ENCODE measurements at regions not wholly inside any gene's neighbourhood (a gene's known extent, or its start where the extent isn't known, plus 50 kb on each side); places are given as distances from the start of the nearest gene placed in this dataset.
"Not testable (repeated sequence)": the region's sequence is repeated elsewhere in the genome, so short reads cannot be mapped to it uniquely, and the experiment has no call there.

DNA sequence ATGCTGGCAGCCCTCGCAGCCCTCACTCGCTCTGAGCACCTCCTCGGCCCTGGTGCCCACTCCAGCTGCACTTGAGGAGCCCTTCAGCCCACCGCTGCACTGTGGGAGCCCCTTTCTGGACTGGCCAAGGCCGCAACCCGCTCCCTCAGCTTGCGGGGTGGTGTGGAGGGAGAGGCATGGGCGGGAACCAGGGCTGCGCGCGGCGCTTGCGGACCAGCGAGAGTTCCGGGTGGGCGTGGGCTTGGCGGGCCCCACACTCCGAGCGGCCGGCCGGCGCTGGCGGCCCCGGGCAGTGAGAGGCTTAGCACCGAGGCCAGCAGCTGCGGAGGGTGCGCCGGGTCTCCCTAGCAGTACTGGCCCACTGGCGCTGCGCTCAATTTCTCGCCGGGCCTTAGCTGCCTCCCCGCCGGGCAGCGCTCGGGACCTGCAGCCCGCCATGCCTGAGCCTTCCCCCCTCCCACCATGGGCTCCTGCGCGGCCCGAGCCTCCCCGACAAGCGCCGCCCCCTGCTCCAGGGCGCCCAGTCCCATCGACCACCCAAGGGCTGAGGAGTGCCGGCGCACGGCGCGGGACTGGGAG lies 283.7 kb upstream of the TMEM132C start:
- not testable (repeated sequence) for DNase-seq

DNA sequence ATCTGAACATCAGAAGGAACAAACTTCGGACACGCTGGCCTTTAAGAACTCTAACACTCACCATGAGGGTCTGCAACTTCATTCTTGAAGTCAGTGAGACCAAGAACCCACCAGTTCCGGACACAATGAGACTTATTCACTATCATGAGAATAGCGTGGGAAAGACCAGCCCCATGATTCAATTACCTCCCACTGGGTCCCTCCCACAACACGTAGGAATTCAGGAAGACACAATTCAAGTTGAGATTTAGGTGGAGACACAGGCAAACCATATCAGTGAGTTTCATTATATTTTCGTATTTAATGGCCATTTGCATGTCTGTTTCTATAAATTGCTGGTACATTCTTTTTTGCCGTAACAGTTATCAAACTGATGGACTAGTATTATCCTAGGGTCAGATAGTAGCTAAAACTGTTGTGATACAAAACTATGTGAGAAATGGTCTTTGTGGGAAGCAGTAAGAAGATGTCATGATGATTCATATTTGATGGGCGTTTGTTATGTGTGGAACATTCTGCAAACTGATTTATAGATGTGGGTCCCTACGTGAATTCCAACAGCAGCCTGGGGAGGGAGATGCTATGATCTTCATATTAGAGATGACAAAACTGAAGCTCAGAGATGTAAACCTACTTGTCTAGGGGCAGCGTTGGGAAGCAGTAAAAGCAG lies 282.4 kb upstream of the TMEM132C start:
- DNase-seq: no peak

DNA sequence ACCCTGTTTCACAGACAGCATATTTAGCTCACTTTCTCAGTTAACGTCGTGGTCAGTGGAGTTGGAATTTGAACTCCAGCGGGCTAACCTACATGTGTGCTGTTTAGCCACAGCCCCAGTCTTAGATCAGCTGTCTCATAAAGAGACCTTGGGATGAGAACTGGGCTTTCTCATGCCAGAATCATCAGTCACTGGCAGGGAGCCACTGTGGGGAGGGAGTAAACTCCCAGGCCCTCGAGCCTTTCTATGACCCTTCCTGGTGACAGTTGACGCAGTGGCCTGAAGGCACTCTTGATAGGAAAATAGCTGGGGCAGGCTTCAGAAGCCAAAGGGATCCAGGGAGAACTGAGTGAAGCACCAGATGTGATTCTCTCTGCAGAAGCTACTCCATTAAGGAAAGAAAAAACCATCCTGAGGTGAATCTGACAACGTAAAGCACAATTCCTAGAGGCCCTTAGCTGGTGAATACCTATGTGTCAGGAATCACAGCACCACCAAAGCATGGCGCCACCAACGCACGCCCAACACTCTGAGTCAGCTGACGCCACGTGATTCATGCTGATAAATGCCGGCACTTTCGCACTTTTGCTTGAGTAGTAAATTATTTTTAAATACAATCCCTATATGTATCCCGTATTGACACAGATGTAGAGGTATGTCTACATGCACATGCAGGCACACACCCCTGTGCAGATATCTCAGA lies 279.6 kb upstream of the TMEM132C start:
- DNase-seq: no peak

DNA sequence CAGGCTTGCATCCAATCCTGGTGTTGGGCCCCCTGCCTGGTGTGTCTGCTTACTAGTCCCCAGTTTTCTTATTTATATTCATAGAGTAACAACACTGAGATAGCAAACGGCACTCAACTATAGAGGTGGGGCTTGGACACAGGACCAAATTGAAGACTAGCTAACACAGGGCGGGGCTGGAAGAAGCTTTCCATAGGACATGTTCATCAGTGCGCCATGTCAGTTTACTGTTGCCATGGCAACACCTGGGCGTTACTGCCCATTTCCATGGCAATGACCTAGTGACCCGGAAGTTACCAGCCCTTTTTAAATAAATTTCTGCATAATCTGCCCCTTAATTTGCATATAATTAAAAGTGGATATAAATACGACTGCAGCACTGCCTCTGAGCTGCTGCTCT lies 275.5 kb upstream of the TMEM132C start:
- DNase-seq: no peak

DNA sequence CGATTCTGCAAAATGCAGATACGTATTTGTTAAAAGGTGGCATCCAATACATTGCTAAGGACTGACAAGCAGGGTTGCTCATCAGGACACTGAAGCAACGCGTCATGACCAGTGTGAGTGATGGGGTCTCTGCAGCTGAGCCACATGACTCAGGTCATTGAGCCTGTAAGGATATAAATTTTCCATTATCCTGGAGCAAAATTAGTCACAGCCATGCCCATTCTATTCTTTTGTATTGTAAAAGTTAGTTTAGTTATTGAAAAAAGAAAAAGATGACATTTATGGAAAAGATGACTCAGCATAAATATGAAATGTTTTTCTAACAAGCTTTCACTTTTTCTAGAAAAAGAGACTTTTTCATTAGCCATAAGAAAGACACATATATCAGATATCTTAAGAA lies 268.0 kb upstream of the TMEM132C start:
- DNase-seq: no peak

DNA sequence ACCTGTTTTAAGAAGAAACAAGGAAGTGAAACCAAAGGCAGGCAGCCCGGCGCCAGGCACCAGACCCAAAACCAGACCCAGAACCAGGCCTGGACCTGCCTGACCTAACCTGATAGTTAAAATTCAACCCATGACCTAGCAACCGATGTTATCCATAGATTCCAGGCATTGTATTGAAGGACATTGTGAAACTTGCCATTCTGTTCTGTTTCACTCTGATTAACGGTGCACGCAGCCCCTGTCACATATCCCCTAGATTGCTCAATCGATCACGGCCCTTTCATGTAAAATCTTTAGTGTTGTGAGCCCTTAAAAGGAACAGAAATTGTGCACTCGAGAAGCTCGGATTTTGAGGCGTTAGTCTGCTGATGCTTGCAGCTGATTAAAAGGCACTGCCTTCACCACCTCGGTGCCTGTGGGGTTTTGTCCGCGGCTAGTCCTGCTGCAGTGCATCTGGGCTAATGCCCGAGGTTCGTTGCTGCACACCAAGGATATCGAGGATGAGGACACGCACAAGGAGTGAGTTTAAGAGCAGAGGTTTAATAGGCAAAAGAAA lies 262.5 kb upstream of the TMEM132C start:
- no peak for DNase-seq

DNA sequence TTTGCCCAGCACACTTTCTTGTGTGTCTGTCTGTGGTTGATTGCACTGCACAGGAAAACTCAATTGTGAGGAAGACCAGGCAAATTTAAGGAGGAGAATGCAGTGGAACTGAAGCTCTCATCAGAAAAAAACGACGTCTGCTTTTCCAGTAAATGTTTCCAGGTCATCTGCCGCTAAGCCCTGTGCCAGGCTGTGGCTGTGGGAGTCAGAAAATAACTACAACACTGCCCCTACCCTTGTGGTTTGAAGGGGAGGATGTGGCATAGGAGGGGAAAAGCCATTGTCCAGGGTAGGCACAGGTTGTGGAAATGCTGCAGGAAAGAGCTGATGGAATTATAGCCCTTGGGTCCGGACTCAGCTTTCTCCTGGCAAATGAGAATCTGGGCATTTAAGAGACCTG lies 259.7 kb upstream of the TMEM132C start:
- no peak for DNase-seq

DNA sequence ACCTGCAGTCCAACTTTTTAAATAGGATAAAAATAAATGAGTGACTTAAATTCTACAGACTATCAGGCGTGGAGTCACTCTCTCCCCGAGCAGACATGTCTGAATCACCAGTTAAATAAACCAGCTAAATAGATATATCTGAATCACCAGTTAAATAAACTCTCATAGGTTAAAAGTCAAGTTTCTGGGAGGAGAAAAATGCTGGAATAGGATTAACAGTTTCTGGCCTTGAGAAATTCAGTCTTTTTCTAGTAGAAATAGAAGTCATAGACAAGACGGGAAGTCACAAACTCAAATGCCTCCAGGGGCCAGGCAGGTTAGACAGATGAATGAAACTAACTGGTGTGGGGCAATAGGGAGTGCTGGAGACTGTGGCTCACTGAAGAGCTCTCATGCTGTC lies 258.6 kb upstream of the TMEM132C start:
- DNase-seq: no peak

DNA sequence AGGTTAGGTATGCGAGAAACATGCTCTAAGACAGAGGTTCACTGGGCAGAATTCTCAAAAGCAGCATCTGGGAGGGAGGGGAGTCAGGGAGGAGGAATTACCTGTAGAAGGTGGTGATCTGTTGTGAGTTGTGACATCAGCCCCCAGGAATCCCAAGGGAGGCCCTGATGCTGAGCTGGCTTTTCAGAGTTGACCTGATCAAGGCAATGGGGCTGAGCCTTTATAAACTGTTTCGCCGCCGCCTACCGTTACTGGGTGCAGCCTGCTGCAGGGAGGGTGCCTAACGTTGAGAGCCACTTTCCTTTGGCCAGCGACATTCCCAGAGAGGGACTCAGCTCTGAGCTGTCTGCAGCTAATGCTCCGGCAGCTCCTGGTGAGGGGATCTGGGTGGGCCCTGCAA lies 257.9 kb upstream of the TMEM132C start:
- DNase-seq: no peak

DNA sequence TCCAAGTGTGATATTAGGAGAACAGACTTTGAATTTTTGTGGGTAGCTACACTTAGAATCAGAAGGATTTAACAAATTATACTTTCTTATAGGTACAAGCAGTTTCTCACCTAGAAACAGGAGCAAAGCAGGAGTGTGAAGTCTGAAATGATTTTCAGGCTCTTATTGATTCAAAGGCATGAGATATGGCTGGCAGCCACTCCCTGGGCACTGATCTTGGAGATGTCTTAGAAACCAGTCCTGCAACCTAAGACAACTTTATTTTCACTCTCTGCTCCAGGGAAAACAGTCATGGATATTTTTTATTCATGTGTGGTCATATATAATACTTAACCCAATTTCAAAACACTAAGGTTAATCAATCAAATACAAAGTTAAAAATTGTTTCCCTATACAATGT lies 254.9 kb upstream of the TMEM132C start:
- DNase-seq: no peak

DNA sequence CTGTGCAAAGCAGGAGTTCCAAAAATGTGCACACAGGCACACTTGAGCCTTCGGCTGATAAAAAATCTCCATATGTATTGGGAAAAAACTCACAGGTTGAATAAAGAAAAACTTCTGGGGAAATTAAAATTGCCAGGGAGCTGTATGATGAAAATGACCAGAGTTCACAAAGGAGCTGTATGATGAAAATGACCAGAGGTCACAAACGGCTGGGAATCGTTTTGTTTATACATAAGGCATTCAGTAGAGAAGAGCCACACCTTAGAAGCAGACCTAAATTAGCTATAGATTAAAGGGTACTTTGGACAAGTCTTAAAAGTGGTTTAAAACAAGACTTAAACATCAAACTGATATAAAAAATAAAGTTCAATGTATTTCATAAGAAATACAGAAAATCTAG lies 251.7 kb upstream of the TMEM132C start:
- DNase-seq: no peak

DNA sequence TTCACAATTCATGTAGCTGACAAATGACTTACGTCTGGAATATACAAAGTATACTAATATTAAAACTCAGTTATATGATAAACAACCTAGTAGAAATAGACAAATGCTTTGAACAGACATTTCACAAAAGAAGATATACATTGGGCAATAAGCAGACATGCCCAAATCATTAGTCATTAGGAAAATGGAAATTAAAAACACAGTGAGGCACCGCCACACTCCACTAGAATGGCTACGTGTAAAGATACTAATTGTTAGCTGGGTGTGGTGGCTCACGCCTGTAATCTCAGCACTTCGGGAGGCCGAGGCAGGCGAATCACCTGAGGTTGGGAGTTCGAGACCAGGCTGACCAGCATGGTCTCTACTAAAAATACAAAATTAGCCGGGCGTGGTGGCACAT lies 248.9 kb upstream of the TMEM132C start:
- no peak for DNase-seq

DNA sequence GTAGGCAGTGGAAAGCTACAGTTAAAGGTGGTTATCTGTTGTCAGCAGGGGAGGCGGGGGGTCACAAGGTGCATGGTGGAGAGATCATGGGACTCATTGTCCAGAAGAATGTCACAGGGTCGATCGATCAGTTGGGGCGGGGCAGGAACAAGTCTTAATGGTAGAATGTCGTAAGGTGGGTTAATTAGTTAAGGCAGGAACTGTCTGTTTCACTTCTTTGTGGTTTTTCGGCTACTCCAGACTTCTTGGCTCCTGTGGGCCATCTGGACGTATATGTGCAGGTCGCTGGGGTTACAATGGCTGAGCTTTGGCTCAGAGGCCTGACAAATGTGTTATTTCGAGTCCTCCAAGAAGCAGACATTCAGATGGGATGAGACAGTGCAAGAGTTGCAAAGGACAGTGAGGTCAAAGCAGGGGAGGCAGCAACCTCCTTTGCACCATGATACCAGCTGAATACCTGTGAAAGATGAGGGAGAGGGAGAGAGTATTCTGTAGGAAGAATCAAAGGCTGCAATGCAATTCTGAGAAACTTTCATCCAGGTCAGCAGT lies 246.9 kb upstream of the TMEM132C start:
- DNase-seq: no peak

DNA sequence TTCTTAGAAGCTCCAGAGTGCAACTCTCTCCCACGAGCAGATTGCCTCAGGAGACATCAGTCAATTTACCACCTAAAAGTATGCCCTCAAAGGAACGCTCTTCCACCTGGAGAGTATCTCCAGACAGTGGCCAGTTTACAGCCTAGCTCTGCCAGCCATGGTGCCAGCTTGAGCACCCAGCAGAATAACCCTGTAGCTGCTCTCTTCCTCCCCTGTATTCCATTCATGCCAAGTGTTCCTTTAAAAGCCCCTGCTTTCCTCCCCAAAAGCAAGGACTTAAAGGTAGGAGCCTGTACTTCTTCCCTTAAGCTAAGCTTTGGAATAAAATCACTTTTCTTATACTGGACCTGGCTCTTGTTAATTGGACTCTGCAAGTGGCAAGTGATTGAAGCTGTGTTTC lies 245.4 kb upstream of the TMEM132C start:
- DNase-seq: no peak

DNA sequence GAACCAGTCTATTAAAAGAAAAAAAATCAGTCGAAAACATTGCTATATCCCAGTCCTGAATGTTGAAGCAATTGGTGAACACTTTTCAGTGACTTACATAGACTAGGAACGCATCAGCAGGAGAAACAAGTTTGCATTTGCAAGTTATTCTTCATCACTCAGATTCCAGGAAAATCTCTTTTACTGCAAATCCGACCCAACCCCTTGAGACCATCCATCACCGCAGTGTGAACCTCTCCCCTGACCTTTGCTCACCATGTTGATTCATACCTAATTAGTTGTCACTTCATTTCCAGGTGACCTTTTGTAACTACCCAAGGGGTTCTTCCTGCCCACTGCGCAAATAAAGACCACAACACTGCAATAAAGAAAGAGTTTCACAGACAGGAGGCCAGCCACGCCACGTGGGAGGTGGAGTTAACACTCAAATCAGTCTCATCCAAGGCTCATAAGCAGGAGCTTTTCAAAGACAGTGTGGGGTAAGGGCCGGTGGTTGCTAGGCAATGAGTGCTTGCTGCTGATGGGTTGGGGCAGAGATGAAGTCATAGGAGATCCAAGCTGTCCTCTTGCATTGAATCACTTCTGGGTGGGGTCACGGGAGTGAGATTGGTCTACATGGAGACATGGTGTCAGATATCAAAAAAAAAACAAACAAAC lies 241.3 kb upstream of the TMEM132C start:
- no peak for DNase-seq

DNA sequence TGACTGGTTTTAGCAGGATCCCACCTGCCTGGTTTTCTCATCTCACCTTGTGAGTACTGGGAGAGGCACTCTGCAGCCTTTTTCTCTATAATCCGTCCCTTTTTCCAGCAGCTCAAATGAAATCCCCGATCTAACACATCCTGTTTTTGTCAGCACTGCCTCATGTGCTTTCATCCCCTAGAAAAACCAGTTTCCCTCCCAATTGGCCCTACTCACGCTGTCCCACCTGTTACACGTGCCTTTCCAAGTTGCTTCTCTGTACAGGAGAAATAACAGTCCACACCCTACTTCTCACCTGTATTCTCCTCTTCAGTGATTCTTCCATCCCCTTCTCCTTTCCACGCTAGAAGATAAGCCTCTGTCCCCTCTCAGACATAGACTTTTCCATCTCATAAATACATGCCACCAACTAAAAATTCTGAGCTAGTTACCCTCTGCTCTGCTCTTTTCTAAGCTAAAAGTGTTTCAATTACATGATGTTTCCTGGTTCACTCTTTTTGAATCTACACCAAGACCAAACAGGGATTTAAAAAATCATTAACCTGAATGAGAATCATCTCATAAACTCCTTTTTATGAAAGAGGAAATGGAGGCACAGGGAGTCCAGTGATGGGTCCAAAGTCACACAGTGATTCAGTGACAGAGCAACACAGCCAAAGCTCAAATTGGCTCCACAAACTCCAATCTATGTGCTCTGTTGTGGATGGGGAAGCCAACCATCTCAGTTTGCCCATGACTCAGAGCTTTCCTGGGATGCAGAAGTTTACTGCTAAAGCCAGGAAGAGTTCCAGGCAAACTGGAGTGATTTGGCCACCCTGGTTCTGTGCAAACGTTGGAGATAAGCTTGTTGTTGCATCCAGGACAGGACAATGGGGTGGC lies 240.0 kb upstream of the TMEM132C start:
- DNase-seq: no peak

DNA sequence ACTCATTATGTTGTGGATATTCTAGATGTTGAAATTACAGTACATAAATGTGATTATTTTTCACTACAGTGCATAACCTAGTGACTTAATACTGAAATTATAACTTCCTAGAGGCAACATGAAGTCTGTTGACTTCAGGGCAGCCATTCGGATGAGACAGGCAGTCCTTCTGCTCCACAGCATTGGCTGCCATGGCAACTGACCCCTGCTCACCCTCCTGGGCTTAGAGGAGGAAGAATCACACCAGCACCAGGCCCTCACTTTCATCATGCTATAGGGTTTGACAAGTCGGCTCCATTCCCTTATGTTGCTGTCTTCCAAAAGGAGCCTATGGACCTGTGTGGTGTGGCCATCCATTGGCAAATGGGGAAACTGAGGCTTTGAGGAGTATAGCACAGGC lies 233.5 kb upstream of the TMEM132C start:
- no peak for DNase-seq

DNA sequence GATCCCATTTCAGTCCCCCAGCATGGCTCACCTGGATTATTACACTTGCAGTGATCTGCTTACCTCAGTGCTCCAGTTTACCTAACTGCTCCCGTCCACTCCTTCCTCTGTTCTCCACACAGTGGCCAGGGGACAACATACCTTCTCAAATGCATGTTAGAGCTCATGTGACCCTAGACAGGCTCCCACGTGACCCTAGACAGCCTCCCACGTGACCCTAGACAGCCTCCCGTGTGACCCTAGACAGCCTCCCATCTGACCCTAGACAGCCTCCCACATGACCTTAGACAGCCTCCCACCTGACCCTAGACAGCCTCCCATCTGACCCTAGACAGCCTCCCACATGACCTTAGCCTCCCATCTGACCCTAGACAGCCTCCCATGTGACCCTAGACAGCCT lies 226.0 kb upstream of the TMEM132C start:
- no peak for DNase-seq

DNA sequence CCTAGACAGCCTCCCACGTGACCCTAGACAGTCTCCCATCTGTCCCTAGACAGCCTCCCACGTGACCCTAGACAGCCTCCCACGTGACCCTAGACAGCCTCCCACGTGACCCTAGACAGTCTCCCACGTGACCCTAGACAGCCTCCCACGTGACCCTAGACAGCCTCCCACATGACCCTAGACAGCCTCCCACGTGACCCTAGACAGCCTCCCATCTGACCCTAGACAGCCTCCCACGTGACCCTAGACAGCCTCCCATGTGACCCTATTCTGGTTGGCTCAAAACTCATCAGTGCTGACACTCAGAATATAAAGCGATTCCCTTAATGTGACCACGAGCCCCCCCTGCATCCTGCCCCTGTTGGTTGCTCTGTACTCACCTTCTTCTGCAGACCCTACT lies 224.7 kb upstream of the TMEM132C start:
- not testable (repeated sequence) for DNase-seq

DNA sequence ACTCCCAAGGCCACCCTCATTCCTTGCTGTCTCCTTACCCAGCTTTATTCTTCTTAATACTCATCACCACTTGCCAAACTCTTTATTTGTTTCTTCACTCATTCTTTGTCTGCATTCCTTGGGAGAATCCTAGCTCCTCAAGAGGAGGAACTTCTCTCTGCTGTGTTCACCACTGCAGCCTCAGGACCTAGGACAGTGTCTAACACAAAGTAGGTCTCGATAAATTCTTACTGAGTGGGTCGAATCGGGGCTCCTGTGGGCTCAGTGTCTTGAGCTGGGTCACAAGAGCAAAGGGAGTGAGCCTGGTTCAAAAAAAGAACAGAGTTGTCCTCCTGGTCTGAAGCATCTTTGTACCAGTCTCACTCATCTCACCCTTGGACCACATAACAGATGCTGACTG lies 224.1 kb upstream of the TMEM132C start:
- DNase-seq: no peak

DNA sequence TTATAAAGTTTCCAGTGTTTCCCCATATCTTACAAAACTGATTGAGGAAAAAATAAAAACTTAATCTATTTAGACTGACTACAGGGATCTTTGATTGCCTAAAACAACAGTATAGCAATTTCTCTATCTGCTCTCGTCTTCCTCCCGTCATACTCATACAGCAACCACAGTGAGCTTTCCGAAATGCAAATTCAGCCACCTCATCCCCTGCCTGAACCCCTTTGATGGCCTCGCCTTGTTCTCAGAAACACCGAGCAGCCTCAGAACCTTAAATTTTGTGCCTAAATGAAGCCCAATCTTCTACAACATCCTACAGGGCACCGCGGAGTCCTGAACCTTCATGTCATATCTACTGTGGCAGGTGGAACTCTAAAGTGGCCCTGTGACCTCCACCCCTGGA lies 223.7 kb upstream of the TMEM132C start:
- no peak for DNase-seq
